CD14-positive monocyte (primary cell): ENCODE measurements at regions not wholly inside any gene's neighbourhood (a gene's known extent, or its start where the extent isn't known, plus 50 kb on each side); places are given as distances from the start of the nearest gene placed in this dataset.

ENCODE experiments used
- DNase-seq, 3 donors: peaks; one replicate each; pipeline ENCODE4 v3.0.0-alpha.2; 2011 to 2022
- H2AFZ ChIP-seq: 2 replicates; pipeline ENCODE4 v1.6.0; 2012; ENCODE audit warnings: mild to moderate bottlenecking, low read depth, low read length, inconsistent platforms; ENCODE audit not compliant: insufficient read depth, poor library complexity, severe bottlenecking
- H3K27ac ChIP-seq, 2 donors: 1 replicate in 1 of 2; 2 replicates in 1 of 2; pipeline ENCODE4 v1.5.1; 2012 to 2013; ENCODE audit warnings: low read length in 2 of 2, control low read depth in 1 of 2, inconsistent platforms in 1 of 2, low read depth in 1 of 2, mild to moderate bottlenecking in 1 of 2
- H3K27me3 ChIP-seq, 2 donors: one replicate each; pipeline versions ENCODE4 v1.6.0 to v1.6.1; 2011 to 2013; ENCODE audit warnings: low read length in 2 of 2; ENCODE audit not compliant: control insufficient read depth in 2 of 2, insufficient read depth in 2 of 2
- H3K36me3 ChIP-seq, 2 donors: replicated peaks in 1 of 2; 1 replicate in 1 of 2; 2 replicates in 1 of 2; pipeline versions ENCODE4 v1.5.1 to v1.6.1; 2012 to 2013; ENCODE audit warnings: low read length in 2 of 2, control low read depth in 1 of 2, inconsistent platforms in 1 of 2, mild to moderate bottlenecking in 1 of 2; ENCODE audit not compliant: insufficient read depth in 2 of 2, control insufficient read depth in 1 of 2
- H3K4me1 ChIP-seq, 2 donors: 1 replicate in 1 of 2; 2 replicates in 1 of 2; pipeline versions ENCODE4 v1.5.1 to v1.6.1; 2012 to 2013; ENCODE audit warnings: low read length in 2 of 2, control low read depth in 1 of 2, inconsistent platforms in 1 of 2, mild to moderate bottlenecking in 1 of 2, moderate library complexity in 1 of 2; ENCODE audit not compliant: insufficient read depth in 2 of 2, control insufficient read depth in 1 of 2
- H3K4me2 ChIP-seq: replicated peaks from 2 replicates; pipeline ENCODE3; 2012; ENCODE audit warnings: low read length, moderate library complexity, mild to moderate bottlenecking; ENCODE audit not compliant: poor library complexity, severe bottlenecking; ENCODE audit errors: extremely low read depth
- H3K4me3 ChIP-seq, 3 experiments: fragments of 200-600 bp in 1 of 3; sonication (generic) in 1 of 3; replicated peaks in 1 of 3; 1 replicate in 2 of 3; 2 replicates in 1 of 3; pipeline ENCODE4 v1.5.1; 2011 to 2013; ENCODE audit warnings: low read length in 3 of 3, mild to moderate bottlenecking in 3 of 3, control low read depth in 2 of 3, low read depth in 2 of 3, inconsistent platforms in 1 of 3, moderate library complexity in 1 of 3
- H3K79me2 ChIP-seq: 2 replicates; pipeline ENCODE4 v1.6.0; 2012; ENCODE audit warnings: mild to moderate bottlenecking, control low read depth, inconsistent platforms, low read length, moderate library complexity; ENCODE audit not compliant: insufficient read depth
- H3K9ac ChIP-seq: 2 replicates; pipeline ENCODE4 v1.6.0; 2017; ENCODE audit warnings: low read length, mild to moderate bottlenecking; ENCODE audit not compliant: insufficient read depth, poor library complexity, severe bottlenecking
- H3K9me3 ChIP-seq, 2 donors: replicated peaks in 1 of 2; 1 replicate in 1 of 2; 2 replicates in 1 of 2; pipeline versions ENCODE4 v1.5.1 to v1.6.1; 2012 to 2013; ENCODE audit warnings: low read length in 2 of 2, control low read depth in 1 of 2; ENCODE audit not compliant: control insufficient read depth in 1 of 2, insufficient read depth in 1 of 2
- H4K20me1 ChIP-seq: 2 replicates; pipeline ENCODE4 v1.6.0; 2012; ENCODE audit warnings: mild to moderate bottlenecking, low read length, control low read depth, moderate library complexity; ENCODE audit not compliant: insufficient read depth
- H3K27ac Mint-ChIP-seq, 7 donors: one replicate each; pipeline ENCODE4 v1.8.0; 2020; ENCODE audit warnings: mild to moderate bottlenecking in 7 of 7, mixed read lengths in 7 of 7, moderate library complexity in 6 of 7, inconsistent platforms in 2 of 7
- H3K27me3 Mint-ChIP-seq, 3 donors: one replicate each; pipeline ENCODE4 v1.8.0; 2021 to 2022; ENCODE audit warnings: low read depth in 3 of 3, mild to moderate bottlenecking in 3 of 3, mixed read lengths in 3 of 3, moderate library complexity in 3 of 3, inconsistent platforms in 1 of 3
- H3K36me3 Mint-ChIP-seq, 2 donors: one replicate each; pipeline ENCODE4 v1.8.0; 2020; ENCODE audit warnings: mixed read lengths in 2 of 2, inconsistent platforms in 1 of 2, mild to moderate bottlenecking in 1 of 2
- H3K4me1 Mint-ChIP-seq: one replicate; pipeline ENCODE4 v1.8.0; 2020; ENCODE audit warnings: mild to moderate bottlenecking, mixed read lengths
- H3K4me3 Mint-ChIP-seq, 2 donors: one replicate each; pipeline ENCODE4 v1.8.0; 2020; ENCODE audit warnings: mild to moderate bottlenecking in 2 of 2, mixed read lengths in 2 of 2, moderate library complexity in 1 of 2
- H3K9me3 Mint-ChIP-seq, 7 donors: one replicate each; pipeline ENCODE4 v1.8.0; 2020 to 2022; ENCODE audit warnings: mixed read lengths in 7 of 7, mild to moderate bottlenecking in 6 of 7, moderate library complexity in 6 of 7, inconsistent platforms in 2 of 7
- WGBS: methylation state at CpG from one replicate; pipeline ENCODE4 v1.1.5; 2013; ENCODE audit warnings: missing lambda C conversion rate; ENCODE audit not compliant: insufficient coverage; 5-methylcytosine and 5-hydroxymethylcytosine counted together
- intact Hi-C, 2 donors: fragments of 100-400 bp; cut with micrococcal nuclease; formaldehyde crosslinking; loops; one replicate each; pipeline versions ENCODE4 v1.15.0 to v1.15.1; 2023
- TF ChIP-seq, protein P1 (sequence below): fragments of 200-600 bp; IDR thresholded peaks from one replicate; pipeline ENCODE4 v1.8.0; 2022; ENCODE audit warnings: antibody characterized with exemption, mild to moderate bottlenecking

DNA sequence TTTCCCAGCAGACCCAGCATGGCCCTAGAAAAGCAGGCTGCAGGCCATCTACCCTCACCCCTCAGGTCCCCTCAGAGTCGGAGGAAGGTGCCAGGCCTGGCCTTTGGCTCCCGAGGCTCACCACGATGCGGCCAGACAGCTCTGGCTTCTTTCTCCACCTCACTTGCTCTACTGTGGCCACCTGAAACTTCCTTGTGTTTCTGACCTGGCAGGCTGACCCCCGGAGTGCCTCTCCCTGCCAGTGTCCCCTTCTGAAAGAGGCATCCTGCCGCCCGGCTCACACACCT lies 375.0 kb upstream of the HS6ST1 start:
- no peaks in the 10 kb centered on the region for H3K4me1 ChIP-seq
- H3K27ac Mint-ChIP-seq, result peak overlapping the region in 1 of 7 donors; percentile 73
- H3K4me1 Mint-ChIP-seq, result no peaks in the 10 kb centered on the region
- H3K9ac ChIP-seq, result no peak overlapping the region
- no peaks in the 10 kb centered on the region for H3K36me3 ChIP-seq
- no peaks in the 10 kb centered on the region for H3K9me3 ChIP-seq
- no peak overlapping the region for H3K4me2 ChIP-seq
- DNase-seq, result no peak
- H3K4me3 Mint-ChIP-seq, result no peak overlapping the region
- 64% methylated on average over 7 of the region's 7 CpGs for WGBS
- peaks cover 0 to 4% (median 0%) of the 10 kb centered on the region in 7 donors for H3K9me3 Mint-ChIP-seq
- peaks cover 0 to 2% of the 10 kb centered on the region in 2 donors for H3K36me3 Mint-ChIP-seq
- peaks cover 0 to 4% (median 2%) of the 10 kb centered on the region in 3 donors for H3K27me3 Mint-ChIP-seq
- no peaks in the 10 kb centered on the region for H4K20me1 ChIP-seq
- H3K27ac ChIP-seq, result no peak overlapping the region
- TF ChIP-seq, protein P1, sequence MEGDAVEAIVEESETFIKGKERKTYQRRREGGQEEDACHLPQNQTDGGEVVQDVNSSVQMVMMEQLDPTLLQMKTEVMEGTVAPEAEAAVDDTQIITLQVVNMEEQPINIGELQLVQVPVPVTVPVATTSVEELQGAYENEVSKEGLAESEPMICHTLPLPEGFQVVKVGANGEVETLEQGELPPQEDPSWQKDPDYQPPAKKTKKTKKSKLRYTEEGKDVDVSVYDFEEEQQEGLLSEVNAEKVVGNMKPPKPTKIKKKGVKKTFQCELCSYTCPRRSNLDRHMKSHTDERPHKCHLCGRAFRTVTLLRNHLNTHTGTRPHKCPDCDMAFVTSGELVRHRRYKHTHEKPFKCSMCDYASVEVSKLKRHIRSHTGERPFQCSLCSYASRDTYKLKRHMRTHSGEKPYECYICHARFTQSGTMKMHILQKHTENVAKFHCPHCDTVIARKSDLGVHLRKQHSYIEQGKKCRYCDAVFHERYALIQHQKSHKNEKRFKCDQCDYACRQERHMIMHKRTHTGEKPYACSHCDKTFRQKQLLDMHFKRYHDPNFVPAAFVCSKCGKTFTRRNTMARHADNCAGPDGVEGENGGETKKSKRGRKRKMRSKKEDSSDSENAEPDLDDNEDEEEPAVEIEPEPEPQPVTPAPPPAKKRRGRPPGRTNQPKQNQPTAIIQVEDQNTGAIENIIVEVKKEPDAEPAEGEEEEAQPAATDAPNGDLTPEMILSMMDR, result no peak
- H3K4me3 ChIP-seq, result no peak overlapping the region
- H2AFZ ChIP-seq, result no peak overlapping the region
- no peaks in the 10 kb centered on the region for H3K27me3 ChIP-seq
- no peaks in the 10 kb centered on the region for H3K79me2 ChIP-seq
- intact Hi-C loops, result no loop called here

DNA sequence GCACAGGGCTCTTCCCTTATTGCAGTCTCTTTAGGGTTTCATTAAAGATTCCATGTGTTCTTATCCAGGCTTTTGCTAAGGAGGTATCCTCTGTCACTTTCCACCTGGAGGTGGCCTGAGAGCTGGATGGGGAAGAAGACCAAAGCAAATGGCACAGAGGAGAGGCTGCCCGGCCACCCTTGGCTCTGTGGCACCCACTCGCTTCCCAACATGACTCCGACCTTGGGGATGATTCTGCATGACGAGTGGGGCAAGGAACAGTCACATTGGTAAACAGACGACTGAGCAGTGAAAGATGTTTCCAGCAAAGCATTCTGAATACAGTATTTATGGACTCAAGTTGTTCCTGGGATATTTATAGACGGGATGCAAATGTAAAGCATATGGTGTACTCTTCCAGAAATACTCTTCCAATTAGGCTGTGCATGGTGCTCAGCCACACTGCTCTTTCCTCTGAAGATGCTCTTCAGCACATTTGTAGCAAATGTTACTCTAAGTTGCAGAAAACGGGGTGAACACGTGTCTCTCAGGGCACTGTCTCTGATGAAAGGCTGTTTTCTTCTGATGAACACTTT lies 377.1 kb upstream of the HS6ST1 start:
- Histone ChIP-seq H3K36me3 (no peaks in the 10 kb centered on the region), H2AFZ (no peak overlapping the region), H3K4me1 (no peaks in the 10 kb centered on the region), H3K4me3 (no peak overlapping the region), H3K27ac (no peak overlapping the region), H3K9ac (no peak overlapping the region), H3K27me3 (no peaks in the 10 kb centered on the region), H3K4me2 (no peak overlapping the region), H3K9me3 (no peaks in the 10 kb centered on the region), H3K79me2 (no peaks in the 10 kb centered on the region), H4K20me1 (no peaks in the 10 kb centered on the region)
- Mint-ChIP-seq H3K27me3 (peaks cover 0 to 2% (median 2%) of the 10 kb centered on the region in 3 donors), H3K27ac (no peak overlapping the region), H3K4me1 (no peaks in the 10 kb centered on the region), H3K36me3 (peaks cover 0 to 2% of the 10 kb centered on the region in 2 donors), H3K9me3 (peaks cover 0 to 4% (median 0%) of the 10 kb centered on the region in 7 donors), H3K4me3 (no peak overlapping the region)
- 94% methylated on average over 7 of the region's 8 CpGs for WGBS
- TF ChIP-seq, protein P1, result no peak
- DNase-seq, result no peak
- intact Hi-C loops, result no loop called here
